ENCODE measurements at regions not wholly inside any gene's neighbourhood (a gene's known extent, or its start where the extent isn't known, plus 50 kb on each side); places are given as distances from the start of the nearest gene placed in this dataset.

DNA sequence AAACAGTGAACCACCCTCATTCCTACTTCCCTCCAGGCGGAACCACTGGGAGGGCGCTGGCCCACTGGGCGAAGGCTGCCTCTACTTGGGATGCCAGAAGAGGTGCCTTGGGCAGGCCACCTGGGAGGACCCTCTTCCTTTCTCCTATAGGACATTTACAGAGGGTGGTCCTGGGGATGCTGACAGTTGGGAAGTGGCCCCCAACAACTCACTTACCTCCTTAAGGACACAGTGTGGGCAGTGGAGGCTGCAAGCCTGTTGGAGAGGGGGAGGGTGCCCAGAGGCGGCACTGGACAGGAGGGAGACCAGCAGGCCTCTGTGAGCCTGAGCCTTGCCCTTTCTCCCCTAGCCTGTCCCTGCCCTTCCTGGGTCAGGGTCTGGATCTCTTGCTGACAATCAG, 346.4 kb upstream of the HS6ST1 start:
- TF ChIP-seq, protein P1, sequence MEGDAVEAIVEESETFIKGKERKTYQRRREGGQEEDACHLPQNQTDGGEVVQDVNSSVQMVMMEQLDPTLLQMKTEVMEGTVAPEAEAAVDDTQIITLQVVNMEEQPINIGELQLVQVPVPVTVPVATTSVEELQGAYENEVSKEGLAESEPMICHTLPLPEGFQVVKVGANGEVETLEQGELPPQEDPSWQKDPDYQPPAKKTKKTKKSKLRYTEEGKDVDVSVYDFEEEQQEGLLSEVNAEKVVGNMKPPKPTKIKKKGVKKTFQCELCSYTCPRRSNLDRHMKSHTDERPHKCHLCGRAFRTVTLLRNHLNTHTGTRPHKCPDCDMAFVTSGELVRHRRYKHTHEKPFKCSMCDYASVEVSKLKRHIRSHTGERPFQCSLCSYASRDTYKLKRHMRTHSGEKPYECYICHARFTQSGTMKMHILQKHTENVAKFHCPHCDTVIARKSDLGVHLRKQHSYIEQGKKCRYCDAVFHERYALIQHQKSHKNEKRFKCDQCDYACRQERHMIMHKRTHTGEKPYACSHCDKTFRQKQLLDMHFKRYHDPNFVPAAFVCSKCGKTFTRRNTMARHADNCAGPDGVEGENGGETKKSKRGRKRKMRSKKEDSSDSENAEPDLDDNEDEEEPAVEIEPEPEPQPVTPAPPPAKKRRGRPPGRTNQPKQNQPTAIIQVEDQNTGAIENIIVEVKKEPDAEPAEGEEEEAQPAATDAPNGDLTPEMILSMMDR (conservative IDR thresholded peaks at IDR 0.05), result no peak
- TF ChIP-seq EZH2 (IDR thresholded peaks at IDR 0.05; ENCODE audit: low read depth), result no peak
